H1 (cell line): ENCODE measurements at regions not wholly inside any gene's neighbourhood (a gene's known extent, or its start where the extent isn't known, plus 50 kb on each side); places are given as distances from the start of the nearest gene placed in this dataset.

Source experiments
- CTCF ChIA-PET: fragments of 300-600 bp; sonication (Branson Sonifier 250); formaldehyde crosslinking; loops from one replicate; lab custom pipeline; 2021; ENCODE audit not compliant: partially characterized antibody; lab: Charles Lee
- POLR2A ChIA-PET: fragments of 300-600 bp; sonication (Branson Sonifier 250); formaldehyde crosslinking; loops from one replicate; lab custom pipeline; 2021; ENCODE audit warnings: inconsistent platforms; ENCODE audit not compliant: partially characterized antibody; lab: Charles Lee
- DNase-seq, 2 experiments: peaks; one replicate each; pipeline versions ENCODE4 v3.0.0 to v3.0.0-alpha.2; 2010 to 2022; ENCODE audit warnings: low spot score in 2 of 2, low read depth in 1 of 2, mixed read lengths in 1 of 2
- FAIRE-seq: peaks from 2 replicates; lab custom pipeline; 2011; peaks lifted over from hg19 to GRCh38; lab: Jason Lieb, UNC
- H2AFZ ChIP-seq: 2 replicates; pipeline ENCODE4 v1.8.1; 2012; ENCODE audit warnings: low read length, inconsistent platforms
- H2AK5ac ChIP-seq: 2 replicates; pipeline ENCODE4 v1.6.1; 2013; ENCODE audit warnings: low read depth, low read length
- H2BK120ac ChIP-seq: replicated peaks from 2 replicates; pipeline ENCODE3; 2013; ENCODE audit warnings: low read depth, low read length, inconsistent platforms
- H2BK12ac ChIP-seq: 2 replicates; pipeline ENCODE4 v1.6.1; 2013; ENCODE audit warnings: low read depth, low read length
- H2BK15ac ChIP-seq: 2 replicates; pipeline ENCODE4 v1.6.1; 2013; ENCODE audit warnings: low read length
- H2BK20ac ChIP-seq: 2 replicates; pipeline ENCODE4 v1.6.1; 2013; ENCODE audit warnings: low read length
- H2BK5ac ChIP-seq: 2 replicates; pipeline ENCODE4 v1.6.1; 2013; ENCODE audit warnings: low read depth, low read length
- H3K14ac ChIP-seq: 2 replicates; pipeline ENCODE4 v1.6.1; 2013; ENCODE audit warnings: inconsistent platforms; ENCODE audit not compliant: insufficient read length
- H3K18ac ChIP-seq: 2 replicates; pipeline ENCODE4 v1.6.1; 2013; ENCODE audit warnings: low read length; ENCODE audit errors: extremely low read depth
- H3K23ac ChIP-seq: 2 replicates; pipeline ENCODE4 v1.6.1; 2013; ENCODE audit warnings: inconsistent platforms; ENCODE audit not compliant: insufficient read length
- H3K23me2 ChIP-seq: 2 replicates; pipeline ENCODE4 v1.6.1; 2013; ENCODE audit warnings: low read depth, low read length
- H3K27ac ChIP-seq: 2 replicates; pipeline ENCODE4 v1.6.1; 2011; ENCODE audit warnings: low read depth, low read length, inconsistent platforms
- H3K27me3 ChIP-seq, 4 experiments: replicated peaks in 1 of 4; 1 replicate in 1 of 4; 2 replicates in 3 of 4; pipeline versions ENCODE4 v1.6.1 to v1.8.1; 2011 to 2013; ENCODE audit warnings: low read length in 3 of 4, mild to moderate bottlenecking in 3 of 4, inconsistent platforms in 2 of 4, mixed read lengths in 2 of 4, moderate library complexity in 1 of 4; ENCODE audit not compliant: control insufficient read depth in 3 of 4, insufficient read depth in 3 of 4; ENCODE audit errors: extremely low read depth in 1 of 4
- H3K36me3 ChIP-seq, 4 experiments: 2 replicates each; pipeline versions ENCODE4 v1.6.1 to v1.8.1; 2011 to 2013; ENCODE audit warnings: mild to moderate bottlenecking in 4 of 4, low read length in 3 of 4, moderate library complexity in 2 of 4, control low read depth in 1 of 4, inconsistent platforms in 1 of 4; ENCODE audit not compliant: insufficient read depth in 4 of 4, control insufficient read depth in 2 of 4
- H3K4ac ChIP-seq: replicated peaks from 2 replicates; pipeline ENCODE3; 2013; ENCODE audit warnings: low read length, low read depth, mixed read lengths, inconsistent platforms; ENCODE audit not compliant: insufficient read length
- H3K4me1 ChIP-seq, 4 experiments: replicated peaks in 1 of 4; 1 replicate in 1 of 4; 2 replicates in 3 of 4; pipeline versions ENCODE4 v1.6.1 to v1.8.1; 2011 to 2013; ENCODE audit warnings: low read length in 3 of 4, inconsistent platforms in 2 of 4, mixed read lengths in 1 of 4; ENCODE audit not compliant: insufficient read depth in 4 of 4, control insufficient read depth in 3 of 4
- H3K4me2 ChIP-seq, 2 experiments: 2 replicates each; pipeline versions ENCODE4 v1.6.1 to v1.8.1; 2011 to 2013; ENCODE audit warnings: low read depth in 2 of 2, low read length in 2 of 2, control low read depth in 1 of 2, inconsistent platforms in 1 of 2, mild to moderate bottlenecking in 1 of 2; ENCODE audit not compliant: insufficient read depth in 1 of 2
- H3K4me3 ChIP-seq, 4 experiments: fragments of 200-600, 300-600 bp in 1 of 4; sonication (generic), shearing (Covaris generic), sonication (Bioruptor Twin) in 1 of 4; 2 replicates each; pipeline versions ENCODE4 v1.5.1 to v1.8.1; 2011 to 2016; ENCODE audit warnings: low read length in 4 of 4, low read depth in 3 of 4, control low read depth in 2 of 4, inconsistent platforms in 2 of 4, mild to moderate bottlenecking in 2 of 4, mixed read lengths in 1 of 4, moderate library complexity in 1 of 4; ENCODE audit not compliant: insufficient read depth in 2 of 4; ENCODE audit errors: extremely low read depth in 1 of 4
- H3K56ac ChIP-seq: replicated peaks from 2 replicates; pipeline ENCODE3; 2013; ENCODE audit warnings: low read depth, mild to moderate bottlenecking, mixed read lengths, low read length, inconsistent platforms; ENCODE audit not compliant: insufficient read length
- H3K79me1 ChIP-seq: 2 replicates; pipeline ENCODE4 v1.6.1; 2013; ENCODE audit warnings: low read depth, low read length, control low read depth
- H3K79me2 ChIP-seq, 2 experiments: 2 replicates each; pipeline versions ENCODE4 v1.6.1 to v1.8.1; 2012 to 2013; ENCODE audit warnings: low read length in 2 of 2, mild to moderate bottlenecking in 2 of 2, inconsistent platforms in 1 of 2; ENCODE audit not compliant: insufficient read depth in 2 of 2, control insufficient read depth in 1 of 2
- H3K9ac ChIP-seq, 4 experiments: replicated peaks in 1 of 4; 1 replicate in 1 of 4; 2 replicates in 3 of 4; pipeline versions ENCODE4 v1.6.1 to v1.8.1; 2011 to 2013; ENCODE audit warnings: low read depth in 3 of 4, low read length in 3 of 4, control low read depth in 2 of 4, mild to moderate bottlenecking in 2 of 4, moderate library complexity in 2 of 4, inconsistent platforms in 1 of 4; ENCODE audit errors: extremely low read depth in 1 of 4
- H3K9me3 ChIP-seq, 2 experiments: 2 replicates each; pipeline versions ENCODE4 v1.6.1 to v1.8.1; 2012 to 2013; ENCODE audit warnings: mild to moderate bottlenecking in 2 of 2, moderate library complexity in 2 of 2, control low read depth in 1 of 2, inconsistent platforms in 1 of 2, low read depth in 1 of 2, low read length in 1 of 2, mixed read lengths in 1 of 2; ENCODE audit not compliant: insufficient read depth in 2 of 2
- H4K20me1 ChIP-seq, 2 experiments: replicated peaks in 1 of 2; 2 replicates each; pipeline versions ENCODE3 to v1.8.1; 2011 to 2013; ENCODE audit warnings: inconsistent platforms in 2 of 2, low read length in 2 of 2, mild to moderate bottlenecking in 1 of 2; ENCODE audit not compliant: insufficient read depth in 2 of 2, control insufficient read depth in 1 of 2
- H4K5ac ChIP-seq: 2 replicates; pipeline ENCODE4 v1.6.1; 2013; ENCODE audit warnings: low read length, low read depth, mixed read lengths, inconsistent platforms; ENCODE audit not compliant: insufficient read length
- H4K8ac ChIP-seq: 2 replicates; pipeline ENCODE4 v1.8.0; 2013; ENCODE audit warnings: mild to moderate bottlenecking, moderate library complexity, low read length, inconsistent platforms; ENCODE audit not compliant: insufficient read depth; ENCODE audit errors: extremely low read depth
- H4K91ac ChIP-seq: replicated peaks from 2 replicates; pipeline ENCODE3; 2013; ENCODE audit warnings: low read length, mixed read lengths, inconsistent platforms; ENCODE audit not compliant: insufficient read length
- KDM5A ChIP-seq: fragments of 200-600 bp; IDR thresholded peaks from 2 replicates; pipeline ENCODE4 v1.7.1; 2012; ENCODE audit warnings: mild to moderate bottlenecking, low read length, inconsistent platforms, mixed read lengths
- RBBP5 ChIP-seq: IDR thresholded peaks from 2 replicates; pipeline ENCODE4 v1.7.1; 2012; ENCODE audit warnings: low read depth, mild to moderate bottlenecking, inconsistent platforms, low read length, moderate library complexity, borderline replicate concordance
- WGBS, 2 experiments: shearing (Covaris generic) in 1 of 2; methylation state at CpG; one replicate each; pipeline versions ENCODE4 v1.1.6 to v1.1.7; 2013 to 2015; ENCODE audit warnings: low lambda C conversion rate in 2 of 2, mixed read lengths in 2 of 2, inconsistent platforms in 1 of 2, low coverage in 1 of 2, missing lambda C conversion rate in 1 of 2; ENCODE audit not compliant: insufficient replicate concordance in 2 of 2, insufficient coverage in 1 of 2, insufficient read length in 1 of 2; ENCODE audit errors: extremely low coverage in 1 of 2, missing lambda C conversion rate in 1 of 2; 5-methylcytosine and 5-hydroxymethylcytosine counted together

DNA sequence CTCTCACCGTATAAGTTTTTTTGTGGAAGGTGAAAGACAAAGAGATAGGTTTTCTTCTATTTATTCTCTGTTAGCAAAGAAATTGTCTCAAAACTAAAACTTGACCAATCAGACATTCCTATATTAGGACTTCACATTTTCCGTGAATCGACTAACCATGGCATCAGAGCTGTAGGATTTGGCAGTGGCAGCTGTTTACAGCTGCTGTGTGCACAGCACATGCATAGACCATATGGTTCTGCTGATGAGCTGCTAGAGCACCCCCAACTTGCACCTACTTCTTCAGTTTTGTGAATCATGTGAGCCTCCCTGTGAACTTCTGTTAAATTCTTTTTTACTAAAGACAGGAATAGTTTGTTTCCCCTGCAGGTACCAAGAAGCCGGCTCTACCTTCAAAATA is 157.9 kb downstream of the RFX6 start:
- H2BK5ac ChIP-seq, result no peak overlapping the region
- no peaks in the 10 kb centered on the region for H3K36me3 ChIP-seq
- no peaks in the 10 kb centered on the region for H3K4me1 ChIP-seq
- no peaks in the 10 kb centered on the region for H4K20me1 ChIP-seq
- ChIA-PET POLR2A (no interaction called here), CTCF (no interaction called here)
- H3K4me3 ChIP-seq, result no peak overlapping the region
- H3K27ac ChIP-seq, result no peak overlapping the region
- DNase-seq, result no peak
- no peak overlapping the region for H2AFZ ChIP-seq
- no peaks in the 10 kb centered on the region for H3K9me3 ChIP-seq
- H3K18ac ChIP-seq, result no peak overlapping the region
- H3K79me1 ChIP-seq, result no peaks in the 10 kb centered on the region
- no peak overlapping the region for H3K4me2 ChIP-seq
- H2AK5ac ChIP-seq, result no peak overlapping the region
- 91% methylated on average over 4 of the region's 4 CpGs; no CpG with 5 or more reads in 1 of the 2 experiments for WGBS, 2 experiments
- no peak overlapping the region for H2BK120ac ChIP-seq
- H2BK20ac ChIP-seq, result no peak overlapping the region
- H3K79me2 ChIP-seq, result no peaks in the 10 kb centered on the region
- TF ChIP-seq KDM5A (no peak), RBBP5 (no peak)
- TF ChIP-seq, all 59 proteins: peak for 0
- Histone ChIP-seq H3K23me2 (no peaks in the 10 kb centered on the region), H3K14ac (no peak overlapping the region), H3K27me3 (no peaks in the 10 kb centered on the region), H3K4ac (no peak overlapping the region), H4K8ac (no peak overlapping the region), H4K5ac (no peak overlapping the region), H3K23ac (no peak overlapping the region), H3K9ac (no peak overlapping the region), H4K91ac (no peak overlapping the region), H2BK12ac (no peak overlapping the region), H2BK15ac (no peak overlapping the region), H3K56ac (no peak overlapping the region)
- FAIRE-seq, result no peak
